Naive thymus-derived CD4-positive, alpha-beta T cell (primary cell): ENCODE measurements at regions not wholly inside any gene's neighbourhood (a gene's known extent, or its start where the extent isn't known, plus 50 kb on each side); places are given as distances from the start of the nearest gene placed in this dataset.

Source experiments
- ATAC-seq: fragments of 150-1000 bp; cut with Tn5 transposase; 2 replicates; pipeline ENCODE4 v1.10.0; 2021; ENCODE audit warnings: mild to moderate bottlenecking, moderate library complexity
- CTCF ChIA-PET: fragments of 350-600 bp; sonication (Branson Sonifier 250); formaldehyde crosslinking; loops from one replicate; lab custom pipeline; 2021; ENCODE audit warnings: antibody characterized with exemption; lab: Charles Lee
- POLR2A ChIA-PET: fragments of 350-600 bp; sonication (Branson Sonifier 250); formaldehyde crosslinking; loops from one replicate; lab custom pipeline; 2021; ENCODE audit warnings: antibody characterized with exemption, inconsistent platforms; lab: Charles Lee
- DNase-seq, 9 donors: peaks; one replicate each; pipeline versions ENCODE4 v3.0.0 to v3.0.0-alpha.2; 2020 to 2022; ENCODE audit warnings: mixed read lengths in 1 of 9
- H3K27ac ChIP-seq: one replicate; pipeline ENCODE4 v1.7.0; 2013; ENCODE audit warnings: mild to moderate bottlenecking, low read depth, low read length, moderate library complexity
- H3K27me3 ChIP-seq, 2 donors: one replicate each; pipeline ENCODE4 v1.7.0; 2013; ENCODE audit warnings: low read length in 2 of 2, mild to moderate bottlenecking in 2 of 2, moderate library complexity in 2 of 2; ENCODE audit not compliant: control insufficient read depth in 2 of 2, insufficient read depth in 2 of 2
- H3K36me3 ChIP-seq, 3 experiments: 1 replicate in 2 of 3; 2 replicates in 1 of 3; pipeline ENCODE4 v1.7.0; 2013; ENCODE audit warnings: low read length in 3 of 3, mild to moderate bottlenecking in 3 of 3, moderate library complexity in 1 of 3; ENCODE audit not compliant: insufficient read depth in 3 of 3, control insufficient read depth in 2 of 3
- H3K4me1 ChIP-seq, 2 donors: one replicate each; pipeline ENCODE4 v1.7.0; 2013; ENCODE audit warnings: low read length in 2 of 2, mild to moderate bottlenecking in 2 of 2, moderate library complexity in 1 of 2; ENCODE audit not compliant: control insufficient read depth in 2 of 2, insufficient read depth in 2 of 2
- H3K4me3 ChIP-seq: 2 replicates; pipeline ENCODE4 v1.7.0; 2013; ENCODE audit warnings: mild to moderate bottlenecking, low read length
- H3K9me3 ChIP-seq, 3 experiments: 1 replicate in 2 of 3; 2 replicates in 1 of 3; pipeline ENCODE4 v1.7.0; 2013; ENCODE audit warnings: low read length in 3 of 3; ENCODE audit not compliant: control insufficient read depth in 2 of 3
- H3K27ac Mint-ChIP-seq, 9 donors: one replicate each; pipeline ENCODE4 v1.8.0; 2020 to 2022; ENCODE audit warnings: mixed read lengths in 9 of 9, mild to moderate bottlenecking in 8 of 9, moderate library complexity in 5 of 9, inconsistent platforms in 2 of 9
- H3K27me3 Mint-ChIP-seq, 5 donors: one replicate each; pipeline ENCODE4 v1.8.0; 2021 to 2022; ENCODE audit warnings: mixed read lengths in 5 of 5, mild to moderate bottlenecking in 1 of 5
- H3K36me3 Mint-ChIP-seq, 5 donors: one replicate each; pipeline ENCODE4 v1.8.0; 2020 to 2022; ENCODE audit warnings: mixed read lengths in 5 of 5, mild to moderate bottlenecking in 3 of 5, inconsistent platforms in 1 of 5
- H3K4me1 Mint-ChIP-seq, 7 donors: one replicate each; pipeline ENCODE4 v1.8.0; 2020 to 2022; ENCODE audit warnings: mixed read lengths in 7 of 7, mild to moderate bottlenecking in 3 of 7, inconsistent platforms in 1 of 7
- H3K4me3 Mint-ChIP-seq, 10 donors: one replicate each; pipeline ENCODE4 v1.8.0; 2020 to 2022; ENCODE audit warnings: mild to moderate bottlenecking in 10 of 10, mixed read lengths in 10 of 10, moderate library complexity in 6 of 10, inconsistent platforms in 2 of 10
- H3K9me3 Mint-ChIP-seq, 11 donors: one replicate each; pipeline ENCODE4 v1.8.0; 2020 to 2022; ENCODE audit warnings: mixed read lengths in 11 of 11, mild to moderate bottlenecking in 4 of 11, inconsistent platforms in 1 of 11, moderate library complexity in 1 of 11
- intact Hi-C, 2 donors: fragments of 100-400 bp; cut with micrococcal nuclease; formaldehyde crosslinking; loops; one replicate each; pipeline ENCODE4 v1.15.1; 2023

DNA sequence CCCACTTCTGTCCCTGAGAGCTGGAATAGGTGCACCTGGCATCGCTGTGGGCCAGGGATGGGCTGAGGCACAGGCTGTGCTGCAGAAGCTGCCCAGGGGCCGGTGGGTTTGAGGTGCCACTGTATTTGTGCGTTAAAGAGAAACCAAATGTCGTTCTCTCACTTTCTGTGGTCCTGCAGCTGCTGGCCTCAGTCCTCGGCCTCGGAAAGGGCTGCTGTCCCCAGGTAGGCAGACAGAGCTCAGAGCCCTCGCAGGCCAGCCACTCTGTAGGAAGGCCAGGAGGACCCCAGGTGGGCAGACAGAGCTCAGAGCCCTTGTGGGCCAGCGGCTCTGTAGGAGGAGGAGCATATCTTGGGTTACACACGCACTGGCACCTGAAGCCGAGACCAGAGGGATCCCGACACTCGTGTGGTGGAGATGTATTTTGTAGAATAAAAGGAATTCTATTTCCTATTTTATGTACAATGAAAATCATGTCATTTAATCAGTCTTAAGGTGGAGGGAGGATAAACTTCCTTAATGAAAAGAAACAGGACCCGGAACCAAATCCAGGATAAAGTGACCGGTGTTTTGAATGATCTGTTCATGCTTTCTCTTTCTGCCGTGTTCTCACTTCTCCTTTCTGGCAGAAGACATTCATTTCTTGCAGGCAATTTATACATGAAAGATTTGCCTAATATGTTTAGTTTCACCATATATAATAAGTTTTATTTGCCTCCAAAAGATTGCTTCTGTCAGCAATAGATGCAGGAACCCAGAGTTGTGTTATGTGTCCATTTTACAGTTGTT is 54.4 kb upstream of the HGFAC start:
- Mint-ChIP-seq H3K4me3 (peak overlapping the region in 5 of 10 donors; percentile 19 to 60 (median 46)), H3K9me3 (peaks cover 0 to 4% (median 0%) of the 10 kb centered on the region in 11 donors), H3K4me1 (peaks cover 14 to 43% (median 30%) of the 10 kb centered on the region in 7 donors), H3K27ac (no peak overlapping the region), H3K27me3 (peaks cover 0 to 23% (median 0%) of the 10 kb centered on the region in 5 donors), H3K36me3 (peaks cover 0 to 13% (median 6%) of the 10 kb centered on the region in 5 donors)
- ATAC-seq = peak; percentile 17
- H3K36me3 ChIP-seq = no peaks in the 10 kb centered on the region
- intact Hi-C loops = no loop called here
- no peak for DNase-seq
- H3K27ac ChIP-seq = no peak overlapping the region
- peaks cover 0 to 4% of the 10 kb centered on the region in 2 donors for H3K4me1 ChIP-seq
- H3K4me3 ChIP-seq = no peak overlapping the region
- ChIA-PET CTCF (no interaction called here), POLR2A (no interaction called here)
- no peaks in the 10 kb centered on the region for H3K9me3 ChIP-seq
- H3K27me3 ChIP-seq = no peaks in the 10 kb centered on the region

GRCh38 chr4:3387943-3388361 is 53.8 kb upstream of the HGFAC start:
- peaks cover 0 to 4% of the 10 kb centered on the region in 2 donors for H3K4me1 ChIP-seq
- H3K27me3 ChIP-seq = no peaks in the 10 kb centered on the region
- no peaks in the 10 kb centered on the region for H3K9me3 ChIP-seq
- H3K36me3 Mint-ChIP-seq = peaks cover 0 to 9% (median 0%) of the 10 kb centered on the region in 5 donors
- peaks cover 0 to 2% (median 0%) of the 10 kb centered on the region in 11 donors for H3K9me3 Mint-ChIP-seq
- H3K4me1 Mint-ChIP-seq = peaks cover 14 to 43% (median 30%) of the 10 kb centered on the region in 7 donors
- POLR2A ChIA-PET = no interaction called here
- ATAC-seq = peak; percentile 55
- H3K27ac Mint-ChIP-seq = peak overlapping the region in 1 of 9 donors; percentile 26
- no peak overlapping the region for H3K4me3 ChIP-seq
- H3K27me3 Mint-ChIP-seq = peaks cover 0 to 24% (median 0%) of the 10 kb centered on the region in 5 donors
- intact Hi-C loops = no loop called here
- CTCF ChIA-PET = no interaction called here
- H3K27ac ChIP-seq = no peak overlapping the region
- no peaks in the 10 kb centered on the region for H3K36me3 ChIP-seq
- no peak for DNase-seq
- H3K4me3 Mint-ChIP-seq = peak overlapping the region in 6 of 10 donors; percentile 19 to 60 (median 48)

GRCh38 chr4:3388471-3389232 is 53.1 kb upstream of the HGFAC start:
- Histone ChIP-seq H3K27ac (no peak overlapping the region), H3K27me3 (no peaks in the 10 kb centered on the region), H3K36me3 (no peaks in the 10 kb centered on the region), H3K4me1 (peaks cover 0 to 4% of the 10 kb centered on the region in 2 donors), H3K9me3 (no peaks in the 10 kb centered on the region), H3K4me3 (no peak overlapping the region)
- intact Hi-C loops = no loop called here
- Mint-ChIP-seq H3K36me3 (peaks cover 0 to 11% (median 0%) of the 10 kb centered on the region in 5 donors), H3K9me3 (peaks cover 0 to 2% (median 0%) of the 10 kb centered on the region in 11 donors), H3K27ac (peak overlapping the region in 3 of 9 donors; percentile 36 to 42 (median 38)), H3K27me3 (peaks cover 0 to 25% (median 0%) of the 10 kb centered on the region in 5 donors), H3K4me1 (peaks cover 14 to 43% (median 30%) of the 10 kb centered on the region in 7 donors), H3K4me3 (peak overlapping the region; percentile 21 to 76 (median 54))
- POLR2A ChIA-PET = no interaction called here
- ATAC-seq (peak; percentile 59), DNase-seq (no peak)
- CTCF ChIA-PET = no interaction called here

DNA sequence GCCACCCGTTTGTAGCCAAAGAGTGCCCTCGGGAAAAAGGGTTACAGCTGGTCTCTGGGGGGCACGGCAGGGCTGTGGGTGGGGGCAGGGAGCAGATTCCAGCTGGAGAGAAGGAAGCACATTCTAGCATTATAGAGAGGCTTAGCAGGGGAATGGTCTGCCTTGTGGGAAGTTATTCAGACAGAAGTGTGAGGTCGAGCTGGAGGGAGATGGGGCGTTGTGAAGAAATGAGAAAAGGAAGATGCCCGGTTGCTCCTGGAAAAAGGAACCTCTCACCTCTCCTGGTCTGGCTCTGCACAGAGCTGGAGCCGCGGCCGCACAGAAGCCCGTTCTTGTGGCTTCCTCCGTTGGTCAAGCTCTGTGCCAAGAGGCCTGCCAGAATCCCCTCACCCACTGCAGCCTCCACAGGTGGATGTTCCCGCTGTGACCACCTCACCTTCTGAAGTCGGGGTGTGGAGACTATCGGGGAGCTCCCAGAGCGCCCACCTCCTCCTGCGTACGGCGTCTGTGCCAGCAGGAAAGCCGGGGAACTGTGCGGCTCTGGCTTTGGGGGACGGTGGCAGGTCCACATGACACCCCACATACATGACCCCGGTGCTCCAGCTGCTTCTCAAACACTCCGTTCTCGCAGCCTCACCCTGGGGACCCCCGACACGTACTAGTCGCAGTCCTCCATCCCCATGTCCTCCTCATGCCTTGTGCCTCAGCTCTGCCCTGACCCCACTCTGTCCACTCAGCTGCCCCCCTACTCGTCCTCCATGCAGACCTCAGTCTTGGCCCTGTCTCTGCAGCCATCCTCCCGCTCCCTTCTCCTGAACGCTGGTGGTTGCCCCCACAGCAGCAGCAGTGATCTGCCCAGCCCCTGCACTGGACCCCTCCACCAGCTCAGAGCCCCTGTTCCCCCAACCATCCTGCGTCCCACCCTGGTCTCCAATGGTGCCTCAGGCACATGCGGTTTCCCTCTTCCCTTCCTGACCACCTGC is 52.2 kb upstream of the HGFAC start:
- intact Hi-C loops = no loop called here
- DNase-seq (no peak), ATAC-seq (peak; percentile 14)
- Mint-ChIP-seq H3K27ac (peak overlapping the region in 3 of 9 donors; percentile 33 to 42 (median 38)), H3K36me3 (peaks cover 0 to 11% (median 2%) of the 10 kb centered on the region in 5 donors), H3K4me1 (peaks cover 14 to 39% (median 30%) of the 10 kb centered on the region in 7 donors), H3K4me3 (peak overlapping the region in 7 of 10 donors; percentile 35 to 76 (median 56)), H3K9me3 (peaks cover 0 to 2% (median 0%) of the 10 kb centered on the region in 11 donors), H3K27me3 (peaks cover 0 to 25% (median 0%) of the 10 kb centered on the region in 5 donors)
- H3K27me3 ChIP-seq = no peaks in the 10 kb centered on the region
- H3K36me3 ChIP-seq = no peaks in the 10 kb centered on the region
- CTCF ChIA-PET = no interaction called here
- H3K4me3 ChIP-seq = no peak overlapping the region
- no peaks in the 10 kb centered on the region for H3K9me3 ChIP-seq
- no peak overlapping the region for H3K27ac ChIP-seq
- POLR2A ChIA-PET = no interaction called here
- peaks cover 0 to 4% of the 10 kb centered on the region in 2 donors for H3K4me1 ChIP-seq

GRCh38 chr4:3390288-3390811 is 51.4 kb upstream of the HGFAC start:
- no peak overlapping the region for H3K4me3 ChIP-seq
- Mint-ChIP-seq H3K27me3 (peaks cover 0 to 27% (median 0%) of the 10 kb centered on the region in 5 donors), H3K4me3 (no peak overlapping the region), H3K27ac (no peak overlapping the region), H3K4me1 (peaks cover 11 to 34% (median 28%) of the 10 kb centered on the region in 7 donors), H3K36me3 (peaks cover 0 to 14% (median 3%) of the 10 kb centered on the region in 5 donors), H3K9me3 (peaks cover 0 to 2% (median 0%) of the 10 kb centered on the region in 11 donors)
- no peaks in the 10 kb centered on the region for H3K27me3 ChIP-seq
- no peaks in the 10 kb centered on the region for H3K4me1 ChIP-seq
- ChIA-PET CTCF (interaction anchor here (0.6 to 0.7 kb wide), 2 partner anchors 15 to 194 kb away, joined by 3 read pairs; no protein-coding TSS in a partner anchor), POLR2A (no interaction called here)
- no peak for DNase-seq
- ATAC-seq = no peak
- intact Hi-C loops = no loop called here
- H3K36me3 ChIP-seq = no peaks in the 10 kb centered on the region
- H3K9me3 ChIP-seq = no peaks in the 10 kb centered on the region
- no peak overlapping the region for H3K27ac ChIP-seq
